ENCODE measurements at regions not wholly inside any gene's neighbourhood (a gene's known extent, or its start where the extent isn't known, plus 50 kb on each side); places are given as distances from the start of the nearest gene placed in this dataset.

DNA sequence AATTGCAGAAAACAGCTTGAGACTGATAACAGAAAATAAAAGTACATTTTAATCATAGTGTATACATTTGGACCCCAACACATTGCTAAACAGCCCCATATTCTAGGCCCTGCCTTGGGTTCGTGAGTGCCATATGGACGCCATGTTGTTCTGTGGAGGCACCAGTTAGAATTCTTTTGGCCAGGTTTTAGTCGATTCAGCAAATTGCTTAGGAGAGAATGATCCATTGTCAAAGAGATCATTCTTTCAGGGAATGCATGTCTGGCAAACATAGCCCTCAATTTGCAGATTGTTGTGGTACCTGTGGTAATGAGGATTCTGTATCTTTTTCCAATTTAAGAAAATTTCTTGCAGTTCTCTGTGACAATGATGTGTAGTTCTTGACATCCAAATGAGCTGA is 183.6 kb upstream of the DDHD1 start:
- TF ChIP-seq FOXA1 (IDR thresholded peaks at IDR 0.05): no peak
- TF ChIP-seq ARNT (IDR thresholded peaks at IDR 0.05): no peak
- TF ChIP-seq SUZ12 (IDR thresholded peaks at IDR 0.05): no peak
- no peak for TF ChIP-seq ZNF384 (IDR thresholded peaks at IDR 0.05)
- TF ChIP-seq SP1 (IDR thresholded peaks at IDR 0.05): no peak
- no peak for TF ChIP-seq FOXK2 (IDR thresholded peaks at IDR 0.05)
- TF ChIP-seq FOXM1 (IDR thresholded peaks at IDR 0.05; ENCODE audit: borderline replicate concordance): no peak
- no peak for TF ChIP-seq ELF4 (IDR thresholded peaks at IDR 0.05)
- TF ChIP-seq NFRKB (IDR thresholded peaks at IDR 0.05): no peak
- TF ChIP-seq BHLHE40 (IDR thresholded peaks at IDR 0.05; ENCODE audit: borderline replicate concordance): no peak
- TF ChIP-seq, protein P1, sequence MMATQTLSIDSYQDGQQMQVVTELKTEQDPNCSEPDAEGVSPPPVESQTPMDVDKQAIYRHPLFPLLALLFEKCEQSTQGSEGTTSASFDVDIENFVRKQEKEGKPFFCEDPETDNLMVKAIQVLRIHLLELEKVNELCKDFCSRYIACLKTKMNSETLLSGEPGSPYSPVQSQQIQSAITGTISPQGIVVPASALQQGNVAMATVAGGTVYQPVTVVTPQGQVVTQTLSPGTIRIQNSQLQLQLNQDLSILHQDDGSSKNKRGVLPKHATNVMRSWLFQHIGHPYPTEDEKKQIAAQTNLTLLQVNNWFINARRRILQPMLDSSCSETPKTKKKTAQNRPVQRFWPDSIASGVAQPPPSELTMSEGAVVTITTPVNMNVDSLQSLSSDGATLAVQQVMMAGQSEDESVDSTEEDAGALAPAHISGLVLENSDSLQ (IDR thresholded peaks at IDR 0.05): no peak
- TF ChIP-seq L3MBTL2 (conservative IDR thresholded peaks at IDR 0.05): no peak

Measured in HEK293T (cell line).